ENCODE measurements at regions not wholly inside any gene's neighbourhood (a gene's known extent, or its start where the extent isn't known, plus 50 kb on each side); places are given as distances from the start of the nearest gene placed in this dataset.
"Not testable (repeated sequence)": the region's sequence is repeated elsewhere in the genome, so short reads cannot be mapped to it uniquely, and the experiment has no call there.

GRCh38 chr11:104704146-104704830 is 194.0 kb downstream of the CASP12 start:
- ATAC-seq = no peak

GRCh38 chr11:104700609-104701008 is 197.7 kb downstream of the CASP12 start:
- no peak for ATAC-seq

GRCh38 chr11:104699981-104700380 is 198.3 kb downstream of the CASP12 start:
- ATAC-seq = no peak

GRCh38 chr11:104695065-104695463 is 203.2 kb downstream of the CASP12 start:
- no peak for ATAC-seq

GRCh38 chr11:104694259-104695064 is 203.8 kb downstream of the CASP12 start:
- ATAC-seq = no peak

- no peak for ATAC-seq
Observed at GRCh38 chr11:104692751-104693150, 205.5 kb downstream of the CASP12 start.

GRCh38 chr11:104691129-104691528 is 207.1 kb downstream of the CASP12 start:
- ATAC-seq = no peak

GRCh38 chr11:104690241-104690640 is 208.0 kb downstream of the CASP12 start:
- ATAC-seq = no peak

GRCh38 chr11:104688731-104689130 is 209.5 kb downstream of the CASP12 start:
- no peak for ATAC-seq

GRCh38 chr11:104682206-104682605 is 216.1 kb downstream of the CASP12 start:
- no peak for ATAC-seq

- no peak for ATAC-seq
Observed at GRCh38 chr11:104679258-104679657, 219.0 kb downstream of the CASP12 start.

GRCh38 chr11:104678408-104678807 is 219.9 kb downstream of the CASP12 start:
- peak; percentile 93 for ATAC-seq

GRCh38 chr11:104677069-104677468 is 221.2 kb downstream of the CASP12 start:
- ATAC-seq = not testable (repeated sequence)

GRCh38 chr11:104672897-104673296 is 225.4 kb downstream of the CASP12 start:
- ATAC-seq = no peak

- peak; percentile 85 for ATAC-seq
Observed at GRCh38 chr11:104668797-104669463, 229.3 kb downstream of the CASP12 start.

GRCh38 chr11:104666624-104667023 is 231.6 kb downstream of the CASP12 start:
- no peak for ATAC-seq

GRCh38 chr11:104665641-104666040 is 232.6 kb downstream of the CASP12 start:
- ATAC-seq = no peak

- no peak for ATAC-seq
Observed at GRCh38 chr11:104663190-104664140, 234.8 kb downstream of the CASP12 start.

- no peak for ATAC-seq
Observed at GRCh38 chr11:104661901-104662300, 236.4 kb downstream of the CASP12 start.

GRCh38 chr11:104661471-104661870 is 236.8 kb downstream of the CASP12 start:
- no peak for ATAC-seq

- no peak for ATAC-seq
Observed at GRCh38 chr11:104658177-104658576, 240.1 kb downstream of the CASP12 start.

- ATAC-seq = no peak
Observed at GRCh38 chr11:104657083-104657482, 241.2 kb downstream of the CASP12 start.
